Suprapubic skin (tissue), 4 donors: ENCODE measurements at regions not wholly inside any gene's neighbourhood (a gene's known extent, or its start where the extent isn't known, plus 50 kb on each side); places are given as distances from the start of the nearest gene placed in this dataset.

Source experiments
- DNase-seq, 2 donors: peaks; one replicate each; pipeline ENCODE4 v3.0.0-alpha.2; 2019; ENCODE audit warnings: low spot score in 2 of 2
- H3K27ac ChIP-seq: fragments of 200-600 bp; sonication (generic); one replicate; pipeline ENCODE4 v1.5.1; 2019
- H3K27me3 ChIP-seq: fragments of 200-600 bp; sonication (generic); one replicate; pipeline ENCODE4 v1.5.1; 2019
- H3K36me3 ChIP-seq: fragments of 200-600 bp; sonication (generic); one replicate; pipeline ENCODE4 v1.5.1; 2019
- H3K4me1 ChIP-seq: fragments of 200-600 bp; sonication (generic); one replicate; pipeline ENCODE4 v1.5.1; 2019
- H3K4me3 ChIP-seq: fragments of 200-600 bp; sonication (generic); one replicate; pipeline ENCODE4 v1.5.1; 2019; ENCODE audit warnings: mild to moderate bottlenecking
- H3K9me3 ChIP-seq: fragments of 200-600 bp; sonication (generic); one replicate; pipeline ENCODE4 v1.5.1; 2019
- CTCF ChIP-seq, 2 donors: fragments of 200-600 bp in 1 of 2; fragments of 450-650 bp in 1 of 2; sonication (generic) in 1 of 2; IDR thresholded peaks; one replicate each; pipeline ENCODE4 v1.5.1; 2016 to 2019; ENCODE audit warnings: antibody characterized with exemption in 2 of 2, mild to moderate bottlenecking in 1 of 2, moderate library complexity in 1 of 2
- EP300 ChIP-seq: sonication (generic); formaldehyde crosslinking; IDR thresholded peaks from one replicate; pipeline ENCODE4 v1.6.1; 2017; ENCODE audit warnings: antibody characterized with exemption
- POLR2A ChIP-seq, 2 donors: fragments of 450-650 bp; IDR thresholded peaks; one replicate each; pipeline ENCODE4 v1.6.1; 2017; ENCODE audit warnings: antibody characterized with exemption in 2 of 2, mild to moderate bottlenecking in 2 of 2, moderate library complexity in 2 of 2
- POLR2AphosphoS5 ChIP-seq, 3 donors: sonication (generic); formaldehyde crosslinking; IDR thresholded peaks; one replicate each; pipeline ENCODE4 v1.6.1; 2017; ENCODE audit warnings: antibody characterized with exemption in 3 of 3
- WGBS: methylation state at CpG from one replicate; pipeline ENCODE4 v1.1.5; 2018; 5-methylcytosine and 5-hydroxymethylcytosine counted together

DNA sequence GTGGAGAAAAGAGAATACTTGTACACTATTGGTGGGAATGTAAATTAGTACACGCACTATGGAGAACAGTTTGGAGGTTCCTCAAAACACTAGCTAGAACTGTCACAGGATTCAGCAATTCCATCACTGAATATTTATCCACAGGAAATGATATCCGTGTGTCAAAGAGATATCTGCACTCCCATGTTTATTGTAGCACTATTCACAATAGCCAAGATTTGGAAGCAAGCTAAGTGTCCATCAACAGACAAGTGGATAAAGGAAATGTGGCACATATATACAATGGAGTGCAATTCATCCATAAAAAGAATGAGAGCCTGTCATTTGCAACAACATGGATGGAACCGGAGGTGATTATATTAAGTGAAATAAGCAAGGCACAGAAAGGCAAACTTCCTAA, 428.5 kb downstream of the CCDC91 start:
- H3K9me3 ChIP-seq: no peaks in the 10 kb centered on the region
- DNase-seq: no peak
- H3K36me3 ChIP-seq: no peaks in the 10 kb centered on the region
- no peaks in the 10 kb centered on the region for H3K27me3 ChIP-seq
- H3K27ac ChIP-seq: no peak overlapping the region
- H3K4me1 ChIP-seq: no peaks in the 10 kb centered on the region
- WGBS: 87% methylated on average over 3 of the region's 3 CpGs
- no peak overlapping the region for H3K4me3 ChIP-seq
- TF ChIP-seq POLR2AphosphoS5 (IDR thresholded peaks at IDR 0.05) (no peak), POLR2A (IDR thresholded peaks at IDR 0.05) (no peak), EP300 (no peak), CTCF (IDR thresholded peaks at IDR 0.05) (no peak)

GRCh38 chr12:28620281-28620680, 430.0 kb downstream of the CCDC91 start:
- Histone ChIP-seq H3K36me3 (no peaks in the 10 kb centered on the region), H3K9me3 (no peaks in the 10 kb centered on the region), H3K4me1 (no peaks in the 10 kb centered on the region), H3K27ac (no peak overlapping the region), H3K27me3 (no peaks in the 10 kb centered on the region), H3K4me3 (no peak overlapping the region)
- 85% methylated on average over 3 of the region's 3 CpGs for WGBS
- no peak for TF ChIP-seq POLR2A (IDR thresholded peaks at IDR 0.05)
- TF ChIP-seq POLR2AphosphoS5 (IDR thresholded peaks at IDR 0.05): no peak
- no peak for TF ChIP-seq EP300
- TF ChIP-seq CTCF (IDR thresholded peaks at IDR 0.05): no peak
- no peak for DNase-seq

- Histone ChIP-seq H3K9me3 (no peaks in the 10 kb centered on the region), H3K27me3 (no peaks in the 10 kb centered on the region), H3K36me3 (no peaks in the 10 kb centered on the region), H3K4me1 (no peaks in the 10 kb centered on the region), H3K4me3 (no peak overlapping the region), H3K27ac (no peak overlapping the region)
- no peak for DNase-seq
- TF ChIP-seq POLR2AphosphoS5 (IDR thresholded peaks at IDR 0.05) (no peak), POLR2A (IDR thresholded peaks at IDR 0.05) (no peak), CTCF (IDR thresholded peaks at IDR 0.05) (no peak), EP300 (no peak)
- 60% methylated on average over 3 of the region's 3 CpGs for WGBS
These were observed 432.1 kb downstream of the CCDC91 start for GRCh38 chr12:28622406-28622805.

GRCh38 chr12:28626504-28626903, 436.2 kb downstream of the CCDC91 start:
- TF ChIP-seq POLR2A (IDR thresholded peaks at IDR 0.05): no peak
- no peak for TF ChIP-seq EP300
- no peak for TF ChIP-seq POLR2AphosphoS5 (IDR thresholded peaks at IDR 0.05)
- TF ChIP-seq CTCF (IDR thresholded peaks at IDR 0.05): no peak
- H3K4me3 ChIP-seq: no peak overlapping the region
- DNase-seq: no peak
- whole genome bisulfite sequencing: 95% methylated on average over 3 of the region's 3 CpGs
- no peaks in the 10 kb centered on the region for H3K4me1 ChIP-seq
- no peaks in the 10 kb centered on the region for H3K36me3 ChIP-seq
- no peaks in the 10 kb centered on the region for H3K9me3 ChIP-seq
- H3K27ac ChIP-seq: no peak overlapping the region
- no peaks in the 10 kb centered on the region for H3K27me3 ChIP-seq

DNA sequence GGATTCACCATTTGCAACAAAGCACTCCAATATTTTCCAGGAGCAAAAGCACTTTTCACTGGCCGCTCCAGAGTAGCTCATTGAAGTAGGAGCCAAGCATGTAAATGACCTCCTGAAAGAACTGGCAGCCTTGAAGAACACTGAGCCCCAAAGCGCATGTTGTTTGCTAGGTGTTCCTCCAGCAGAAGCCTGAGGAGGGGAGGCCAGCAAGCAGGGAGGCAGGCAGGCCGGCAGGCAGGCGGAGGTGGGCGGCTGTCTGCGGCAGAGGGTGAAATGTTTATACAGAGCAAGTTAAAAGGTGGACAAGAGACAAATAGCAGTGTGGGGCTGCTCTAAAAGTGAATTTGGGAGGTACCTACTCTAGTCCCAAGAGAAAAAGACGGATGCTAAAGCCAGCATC, 439.4 kb downstream of the CCDC91 start:
- WGBS: 91% methylated on average over 7 of the region's 7 CpGs
- TF ChIP-seq CTCF (IDR thresholded peaks at IDR 0.05) (no peak), POLR2AphosphoS5 (IDR thresholded peaks at IDR 0.05) (no peak), EP300 (no peak), POLR2A (IDR thresholded peaks at IDR 0.05) (no peak)
- H3K4me1 ChIP-seq: no peaks in the 10 kb centered on the region
- H3K4me3 ChIP-seq: no peak overlapping the region
- H3K36me3 ChIP-seq: no peaks in the 10 kb centered on the region
- no peak for DNase-seq
- H3K27ac ChIP-seq: no peak overlapping the region
- no peaks in the 10 kb centered on the region for H3K27me3 ChIP-seq
- H3K9me3 ChIP-seq: no peaks in the 10 kb centered on the region
